ENCODE measurements at regions not wholly inside any gene's neighbourhood (a gene's known extent, or its start where the extent isn't known, plus 50 kb on each side); places are given as distances from the start of the nearest gene placed in this dataset.

DNA sequence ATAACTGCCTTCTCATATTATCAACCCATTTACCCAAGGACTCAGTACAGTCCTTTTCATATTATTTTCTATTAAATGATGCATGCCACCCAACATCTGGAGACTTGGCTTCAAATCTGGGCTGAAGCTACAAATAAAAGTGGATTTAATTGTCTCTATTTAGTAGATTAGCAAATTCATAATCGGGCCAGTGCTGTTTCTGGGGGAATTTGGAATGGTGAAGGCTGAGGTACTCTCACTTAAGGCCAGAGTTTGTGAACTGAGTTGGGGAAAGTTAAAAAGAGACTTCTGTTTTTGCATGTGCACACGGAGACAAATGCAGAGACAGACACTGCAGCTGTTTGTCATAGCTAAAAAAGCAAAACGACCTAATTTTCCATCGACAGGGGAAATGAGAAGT is 100.9 kb downstream of the PFDN4 start:
- no peak overlapping the region for H3K27ac ChIP-seq
- H3K36me3 ChIP-seq, result no peaks in the 10 kb centered on the region
- H3K9me3 ChIP-seq, result no peaks in the 10 kb centered on the region
- H3K27me3 ChIP-seq, result no peaks in the 10 kb centered on the region
- DNase-seq, result no peak
- no peak for TF ChIP-seq CTCF (IDR thresholded peaks at IDR 0.05)
- no peak overlapping the region for H3K4me3 ChIP-seq
- ATAC-seq, result no peak
- intact Hi-C loops (cut with DNase I), result no loop called here
- H3K4me1 ChIP-seq, result no peaks in the 10 kb centered on the region

- no peak for ATAC-seq
- intact Hi-C loops (cut with DNase I), result no loop called here
- H3K27me3 ChIP-seq, result no peaks in the 10 kb centered on the region
- no peak for TF ChIP-seq CTCF (IDR thresholded peaks at IDR 0.05)
- no peaks in the 10 kb centered on the region for H3K36me3 ChIP-seq
- no peaks in the 10 kb centered on the region for H3K9me3 ChIP-seq
- no peak for DNase-seq
- H3K4me1 ChIP-seq, result no peaks in the 10 kb centered on the region
- no peak overlapping the region for H3K4me3 ChIP-seq
- H3K27ac ChIP-seq, result no peak overlapping the region
Measured at GRCh38 chr20:54318892-54319291, 111.0 kb downstream of the PFDN4 start.

DNA sequence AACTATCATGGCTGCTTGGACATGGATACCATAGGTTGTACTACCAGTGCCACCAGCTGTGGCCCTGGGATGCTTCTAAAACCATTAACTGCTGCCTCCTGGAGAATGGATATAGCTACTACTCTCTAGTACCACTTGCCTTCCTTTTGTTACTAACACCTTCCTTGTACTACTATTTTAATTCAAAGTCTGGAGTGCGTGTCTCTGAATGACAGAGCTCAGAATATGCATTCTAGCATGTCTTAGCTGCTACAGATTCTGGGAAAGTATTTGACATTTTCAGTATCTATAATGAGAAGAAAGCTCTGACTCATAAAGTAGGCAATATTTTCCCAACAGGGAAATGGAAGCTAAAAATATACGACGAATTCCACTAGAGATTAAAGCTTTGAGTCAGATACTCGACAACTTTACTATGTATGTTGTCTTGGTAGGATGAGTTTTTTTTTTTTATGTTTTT is 112.3 kb downstream of the PFDN4 start:
- DNase-seq (no peak), ATAC-seq (no peak)
- no peak for TF ChIP-seq CTCF (IDR thresholded peaks at IDR 0.05)
- H3K27me3 ChIP-seq, result no peaks in the 10 kb centered on the region
- no peaks in the 10 kb centered on the region for H3K4me1 ChIP-seq
- H3K36me3 ChIP-seq, result no peaks in the 10 kb centered on the region
- no peak overlapping the region for H3K4me3 ChIP-seq
- no peaks in the 10 kb centered on the region for H3K9me3 ChIP-seq
- H3K27ac ChIP-seq, result no peak overlapping the region
- intact Hi-C loops (cut with DNase I), result no loop called here

DNA sequence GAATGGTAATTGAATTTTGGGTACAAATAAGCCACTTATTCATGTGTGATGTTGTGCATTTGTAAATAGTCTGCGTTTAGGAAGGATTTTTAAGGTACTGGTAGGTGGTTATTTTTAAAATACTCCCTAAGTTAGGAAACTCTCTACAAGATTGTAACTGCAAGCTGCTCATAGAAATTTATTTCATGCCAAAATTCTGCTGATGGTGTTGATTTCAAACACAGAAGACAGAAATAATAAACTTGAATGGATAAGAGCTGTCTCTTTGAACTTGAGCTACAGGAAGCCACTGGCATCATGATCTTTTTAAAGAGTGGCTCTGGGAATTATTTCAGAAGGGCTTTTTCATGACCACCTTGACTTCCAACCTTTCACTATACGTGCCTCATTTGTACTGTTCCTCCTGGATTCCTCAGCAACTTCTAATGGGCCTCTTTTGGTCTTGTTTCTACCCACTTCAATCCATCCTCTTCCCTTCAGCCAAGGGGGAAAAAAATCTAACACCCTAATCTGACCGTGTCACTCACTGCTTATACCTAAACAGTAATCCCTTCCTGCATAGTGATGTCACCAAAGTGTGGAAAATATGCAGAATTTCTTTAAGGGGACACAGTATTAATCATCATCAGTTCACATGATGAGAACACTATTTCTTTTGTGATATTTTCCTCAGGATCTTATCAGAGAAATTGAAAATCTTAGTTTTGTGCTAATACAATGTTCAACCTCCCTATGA is 113.6 kb downstream of the PFDN4 start:
- Histone ChIP-seq H3K27ac (no peak overlapping the region), H3K9me3 (no peaks in the 10 kb centered on the region), H3K4me3 (no peak overlapping the region), H3K36me3 (no peaks in the 10 kb centered on the region), H3K27me3 (no peaks in the 10 kb centered on the region), H3K4me1 (no peaks in the 10 kb centered on the region)
- no peak for TF ChIP-seq CTCF (IDR thresholded peaks at IDR 0.05)
- ATAC-seq, result no peak
- no peak for DNase-seq
- intact Hi-C loops (cut with DNase I), result no loop called here

DNA sequence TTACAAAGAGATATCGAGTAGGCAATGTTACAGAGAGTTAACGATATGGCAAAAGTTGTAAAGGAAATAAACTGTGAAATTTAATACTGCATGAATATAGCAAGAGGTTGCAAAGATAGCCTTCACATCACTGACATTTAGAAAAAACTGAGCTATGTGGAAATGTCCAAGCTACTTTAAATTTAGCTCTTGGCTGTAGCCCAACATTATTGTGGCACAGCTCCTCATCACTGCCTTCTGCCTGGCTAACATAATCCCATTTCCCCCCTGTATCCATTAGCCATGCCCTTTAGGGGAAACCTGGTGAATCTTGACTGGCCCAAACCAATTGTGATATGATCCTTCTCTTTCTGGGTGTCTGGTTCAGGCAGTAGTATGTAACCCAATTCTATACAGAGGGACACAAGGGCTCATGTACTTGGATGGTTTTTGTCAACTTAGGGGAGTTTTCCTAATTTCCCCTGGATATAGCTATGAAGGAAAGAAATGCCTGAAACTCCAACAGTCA is 115.4 kb downstream of the PFDN4 start:
- DNase-seq (no peak), ATAC-seq (no peak)
- TF ChIP-seq CTCF (IDR thresholded peaks at IDR 0.05), result no peak
- Histone ChIP-seq H3K4me1 (no peaks in the 10 kb centered on the region), H3K36me3 (no peaks in the 10 kb centered on the region), H3K9me3 (no peaks in the 10 kb centered on the region), H3K4me3 (no peak overlapping the region), H3K27me3 (no peaks in the 10 kb centered on the region), H3K27ac (no peak overlapping the region)
- intact Hi-C loops (cut with DNase I), result no loop called here
